ENCODE measurements at regions not wholly inside any gene's neighbourhood (a gene's known extent, or its start where the extent isn't known, plus 50 kb on each side); places are given as distances from the start of the nearest gene placed in this dataset.

DNA sequence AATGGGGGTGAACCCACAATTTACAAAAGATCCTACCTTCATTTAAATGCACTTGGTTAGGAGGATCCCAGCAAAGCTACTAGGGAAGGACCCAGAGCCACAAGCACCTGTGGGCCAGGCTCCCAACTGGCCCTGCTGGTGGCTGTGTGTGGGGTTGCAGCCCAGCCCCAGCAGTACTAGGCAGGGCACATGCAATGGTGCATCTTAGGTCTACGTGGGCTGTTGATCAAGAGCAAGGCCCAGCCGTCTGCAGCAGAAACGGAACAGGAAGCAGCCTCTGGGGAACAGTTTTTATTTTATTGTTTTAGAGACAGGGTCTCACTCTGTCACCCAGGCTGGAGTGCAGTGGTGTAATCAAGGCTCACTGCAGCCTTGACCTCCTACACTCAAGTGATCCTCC lies 134.1 kb upstream of the RAB4A start:
- TF ChIP-seq POLR2AphosphoS5 (IDR thresholded peaks at IDR 0.05) (no peak), MXI1 (conservative IDR thresholded peaks at IDR 0.05; ENCODE audit: poor library complexity, severe bottlenecking) (no peak), EZH2 (IDR thresholded peaks at IDR 0.05; ENCODE audit: borderline replicate concordance, insufficient read depth, low read length, poor library complexity, severe bottlenecking) (no peak), RAD21 (conservative IDR thresholded peaks at IDR 0.05) (no peak)
- TF ChIP-seq, protein P1, sequence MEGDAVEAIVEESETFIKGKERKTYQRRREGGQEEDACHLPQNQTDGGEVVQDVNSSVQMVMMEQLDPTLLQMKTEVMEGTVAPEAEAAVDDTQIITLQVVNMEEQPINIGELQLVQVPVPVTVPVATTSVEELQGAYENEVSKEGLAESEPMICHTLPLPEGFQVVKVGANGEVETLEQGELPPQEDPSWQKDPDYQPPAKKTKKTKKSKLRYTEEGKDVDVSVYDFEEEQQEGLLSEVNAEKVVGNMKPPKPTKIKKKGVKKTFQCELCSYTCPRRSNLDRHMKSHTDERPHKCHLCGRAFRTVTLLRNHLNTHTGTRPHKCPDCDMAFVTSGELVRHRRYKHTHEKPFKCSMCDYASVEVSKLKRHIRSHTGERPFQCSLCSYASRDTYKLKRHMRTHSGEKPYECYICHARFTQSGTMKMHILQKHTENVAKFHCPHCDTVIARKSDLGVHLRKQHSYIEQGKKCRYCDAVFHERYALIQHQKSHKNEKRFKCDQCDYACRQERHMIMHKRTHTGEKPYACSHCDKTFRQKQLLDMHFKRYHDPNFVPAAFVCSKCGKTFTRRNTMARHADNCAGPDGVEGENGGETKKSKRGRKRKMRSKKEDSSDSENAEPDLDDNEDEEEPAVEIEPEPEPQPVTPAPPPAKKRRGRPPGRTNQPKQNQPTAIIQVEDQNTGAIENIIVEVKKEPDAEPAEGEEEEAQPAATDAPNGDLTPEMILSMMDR (IDR thresholded peaks at IDR 0.05; ENCODE audit: poor library complexity, severe bottlenecking): no peak
